H1 (cell line): ENCODE measurements at regions not wholly inside any gene's neighbourhood (a gene's known extent, or its start where the extent isn't known, plus 50 kb on each side); places are given as distances from the start of the nearest gene placed in this dataset.

Source experiments
- CTCF ChIA-PET: fragments of 300-600 bp; sonication (Branson Sonifier 250); formaldehyde crosslinking; loops from one replicate; lab custom pipeline; 2021; ENCODE audit not compliant: partially characterized antibody; lab: Charles Lee
- POLR2A ChIA-PET: fragments of 300-600 bp; sonication (Branson Sonifier 250); formaldehyde crosslinking; loops from one replicate; lab custom pipeline; 2021; ENCODE audit warnings: inconsistent platforms; ENCODE audit not compliant: partially characterized antibody; lab: Charles Lee
- DNase-seq, 2 experiments: peaks; one replicate each; pipeline versions ENCODE4 v3.0.0 to v3.0.0-alpha.2; 2010 to 2022; ENCODE audit warnings: low spot score in 2 of 2, low read depth in 1 of 2, mixed read lengths in 1 of 2
- FAIRE-seq: peaks from 2 replicates; lab custom pipeline; 2011; peaks lifted over from hg19 to GRCh38; lab: Jason Lieb, UNC
- H2AFZ ChIP-seq: 2 replicates; pipeline ENCODE4 v1.8.1; 2012; ENCODE audit warnings: low read length, inconsistent platforms
- H2AK5ac ChIP-seq: 2 replicates; pipeline ENCODE4 v1.6.1; 2013; ENCODE audit warnings: low read depth, low read length
- H2BK120ac ChIP-seq: replicated peaks from 2 replicates; pipeline ENCODE3; 2013; ENCODE audit warnings: low read depth, low read length, inconsistent platforms
- H2BK12ac ChIP-seq: 2 replicates; pipeline ENCODE4 v1.6.1; 2013; ENCODE audit warnings: low read depth, low read length
- H2BK15ac ChIP-seq: 2 replicates; pipeline ENCODE4 v1.6.1; 2013; ENCODE audit warnings: low read length
- H2BK20ac ChIP-seq: 2 replicates; pipeline ENCODE4 v1.6.1; 2013; ENCODE audit warnings: low read length
- H2BK5ac ChIP-seq: 2 replicates; pipeline ENCODE4 v1.6.1; 2013; ENCODE audit warnings: low read depth, low read length
- H3K14ac ChIP-seq: 2 replicates; pipeline ENCODE4 v1.6.1; 2013; ENCODE audit warnings: inconsistent platforms; ENCODE audit not compliant: insufficient read length
- H3K18ac ChIP-seq: 2 replicates; pipeline ENCODE4 v1.6.1; 2013; ENCODE audit warnings: low read length; ENCODE audit errors: extremely low read depth
- H3K23ac ChIP-seq: 2 replicates; pipeline ENCODE4 v1.6.1; 2013; ENCODE audit warnings: inconsistent platforms; ENCODE audit not compliant: insufficient read length
- H3K23me2 ChIP-seq: 2 replicates; pipeline ENCODE4 v1.6.1; 2013; ENCODE audit warnings: low read depth, low read length
- H3K27ac ChIP-seq: 2 replicates; pipeline ENCODE4 v1.6.1; 2011; ENCODE audit warnings: low read depth, low read length, inconsistent platforms
- H3K27me3 ChIP-seq, 4 experiments: replicated peaks in 1 of 4; 1 replicate in 1 of 4; 2 replicates in 3 of 4; pipeline versions ENCODE4 v1.6.1 to v1.8.1; 2011 to 2013; ENCODE audit warnings: low read length in 3 of 4, mild to moderate bottlenecking in 3 of 4, inconsistent platforms in 2 of 4, mixed read lengths in 2 of 4, moderate library complexity in 1 of 4; ENCODE audit not compliant: control insufficient read depth in 3 of 4, insufficient read depth in 3 of 4; ENCODE audit errors: extremely low read depth in 1 of 4
- H3K36me3 ChIP-seq, 4 experiments: 2 replicates each; pipeline versions ENCODE4 v1.6.1 to v1.8.1; 2011 to 2013; ENCODE audit warnings: mild to moderate bottlenecking in 4 of 4, low read length in 3 of 4, moderate library complexity in 2 of 4, control low read depth in 1 of 4, inconsistent platforms in 1 of 4; ENCODE audit not compliant: insufficient read depth in 4 of 4, control insufficient read depth in 2 of 4
- H3K4ac ChIP-seq: replicated peaks from 2 replicates; pipeline ENCODE3; 2013; ENCODE audit warnings: low read length, low read depth, mixed read lengths, inconsistent platforms; ENCODE audit not compliant: insufficient read length
- H3K4me1 ChIP-seq, 4 experiments: replicated peaks in 1 of 4; 1 replicate in 1 of 4; 2 replicates in 3 of 4; pipeline versions ENCODE4 v1.6.1 to v1.8.1; 2011 to 2013; ENCODE audit warnings: low read length in 3 of 4, inconsistent platforms in 2 of 4, mixed read lengths in 1 of 4; ENCODE audit not compliant: insufficient read depth in 4 of 4, control insufficient read depth in 3 of 4
- H3K4me2 ChIP-seq, 2 experiments: 2 replicates each; pipeline versions ENCODE4 v1.6.1 to v1.8.1; 2011 to 2013; ENCODE audit warnings: low read depth in 2 of 2, low read length in 2 of 2, control low read depth in 1 of 2, inconsistent platforms in 1 of 2, mild to moderate bottlenecking in 1 of 2; ENCODE audit not compliant: insufficient read depth in 1 of 2
- H3K4me3 ChIP-seq, 4 experiments: fragments of 200-600, 300-600 bp in 1 of 4; sonication (generic), shearing (Covaris generic), sonication (Bioruptor Twin) in 1 of 4; 2 replicates each; pipeline versions ENCODE4 v1.5.1 to v1.8.1; 2011 to 2016; ENCODE audit warnings: low read length in 4 of 4, low read depth in 3 of 4, control low read depth in 2 of 4, inconsistent platforms in 2 of 4, mild to moderate bottlenecking in 2 of 4, mixed read lengths in 1 of 4, moderate library complexity in 1 of 4; ENCODE audit not compliant: insufficient read depth in 2 of 4; ENCODE audit errors: extremely low read depth in 1 of 4
- H3K56ac ChIP-seq: replicated peaks from 2 replicates; pipeline ENCODE3; 2013; ENCODE audit warnings: low read depth, mild to moderate bottlenecking, mixed read lengths, low read length, inconsistent platforms; ENCODE audit not compliant: insufficient read length
- H3K79me1 ChIP-seq: 2 replicates; pipeline ENCODE4 v1.6.1; 2013; ENCODE audit warnings: low read depth, low read length, control low read depth
- H3K79me2 ChIP-seq, 2 experiments: 2 replicates each; pipeline versions ENCODE4 v1.6.1 to v1.8.1; 2012 to 2013; ENCODE audit warnings: low read length in 2 of 2, mild to moderate bottlenecking in 2 of 2, inconsistent platforms in 1 of 2; ENCODE audit not compliant: insufficient read depth in 2 of 2, control insufficient read depth in 1 of 2
- H3K9ac ChIP-seq, 4 experiments: replicated peaks in 1 of 4; 1 replicate in 1 of 4; 2 replicates in 3 of 4; pipeline versions ENCODE4 v1.6.1 to v1.8.1; 2011 to 2013; ENCODE audit warnings: low read depth in 3 of 4, low read length in 3 of 4, control low read depth in 2 of 4, mild to moderate bottlenecking in 2 of 4, moderate library complexity in 2 of 4, inconsistent platforms in 1 of 4; ENCODE audit errors: extremely low read depth in 1 of 4
- H3K9me3 ChIP-seq, 2 experiments: 2 replicates each; pipeline versions ENCODE4 v1.6.1 to v1.8.1; 2012 to 2013; ENCODE audit warnings: mild to moderate bottlenecking in 2 of 2, moderate library complexity in 2 of 2, control low read depth in 1 of 2, inconsistent platforms in 1 of 2, low read depth in 1 of 2, low read length in 1 of 2, mixed read lengths in 1 of 2; ENCODE audit not compliant: insufficient read depth in 2 of 2
- H4K20me1 ChIP-seq, 2 experiments: replicated peaks in 1 of 2; 2 replicates each; pipeline versions ENCODE3 to v1.8.1; 2011 to 2013; ENCODE audit warnings: inconsistent platforms in 2 of 2, low read length in 2 of 2, mild to moderate bottlenecking in 1 of 2; ENCODE audit not compliant: insufficient read depth in 2 of 2, control insufficient read depth in 1 of 2
- H4K5ac ChIP-seq: 2 replicates; pipeline ENCODE4 v1.6.1; 2013; ENCODE audit warnings: low read length, low read depth, mixed read lengths, inconsistent platforms; ENCODE audit not compliant: insufficient read length
- H4K8ac ChIP-seq: 2 replicates; pipeline ENCODE4 v1.8.0; 2013; ENCODE audit warnings: mild to moderate bottlenecking, moderate library complexity, low read length, inconsistent platforms; ENCODE audit not compliant: insufficient read depth; ENCODE audit errors: extremely low read depth
- H4K91ac ChIP-seq: replicated peaks from 2 replicates; pipeline ENCODE3; 2013; ENCODE audit warnings: low read length, mixed read lengths, inconsistent platforms; ENCODE audit not compliant: insufficient read length
- ASH2L ChIP-seq: fragments of 200-600, 300-600 bp; sonication (generic); IDR thresholded peaks from one replicate; pipeline ENCODE4 v1.7.1; 2017; ENCODE audit warnings: low read length
- BRCA1 ChIP-seq: IDR thresholded peaks from 2 replicates; pipeline ENCODE4 v1.6.1; 2012; ENCODE audit warnings: low read depth, low read length, improper control_type of control experiment
- CBX8 ChIP-seq: fragments of 300-800, 300-1000 bp; sonication (generic); IDR thresholded peaks from 2 replicates; pipeline ENCODE4 v1.7.1; 2016; ENCODE audit warnings: low read depth, low read length, borderline replicate concordance
- EP300 ChIP-seq, 2 experiments: IDR thresholded peaks; 1 replicate in 1 of 2; 2 replicates in 1 of 2; pipeline ENCODE4 v1.6.1; 2011 to 2012; ENCODE audit warnings: low read depth in 2 of 2, low read length in 2 of 2, mild to moderate bottlenecking in 2 of 2, borderline replicate concordance in 1 of 2, inconsistent platforms in 1 of 2, moderate library complexity in 1 of 2
- GABPA ChIP-seq: IDR thresholded peaks from 2 replicates; pipeline ENCODE4 v1.6.1; 2011; ENCODE audit warnings: mild to moderate bottlenecking, low read length, moderate library complexity, borderline replicate concordance; ENCODE audit not compliant: insufficient read depth
- GTF2F1 ChIP-seq: IDR thresholded peaks from 2 replicates; pipeline ENCODE4 v1.6.1; 2012; ENCODE audit warnings: low read depth, low read length, improper control_type of control experiment, borderline replicate concordance
- SIN3A ChIP-seq, 2 experiments: IDR thresholded peaks in 1 of 2; conservative IDR thresholded peaks in 1 of 2; 2 replicates each; pipeline ENCODE4 v1.6.1; 2011 to 2012; ENCODE audit warnings: low read length in 2 of 2, improper control_type of control experiment in 1 of 2, low read depth in 1 of 2, mild to moderate bottlenecking in 1 of 2
- SP4 ChIP-seq: IDR thresholded peaks from 2 replicates; pipeline ENCODE4 v1.6.1; 2012; ENCODE audit warnings: low read length, inconsistent platforms
- TAF1 ChIP-seq: IDR thresholded peaks from 2 replicates; pipeline ENCODE4 v1.6.1; 2011; ENCODE audit warnings: mild to moderate bottlenecking, low read depth, low read length
- TCF12 ChIP-seq: IDR thresholded peaks from 2 replicates; pipeline ENCODE4 v1.6.1; 2011; ENCODE audit warnings: low read depth, mild to moderate bottlenecking, low read length
- WGBS, 2 experiments: shearing (Covaris generic) in 1 of 2; methylation state at CpG; one replicate each; pipeline versions ENCODE4 v1.1.6 to v1.1.7; 2013 to 2015; ENCODE audit warnings: low lambda C conversion rate in 2 of 2, mixed read lengths in 2 of 2, inconsistent platforms in 1 of 2, low coverage in 1 of 2, missing lambda C conversion rate in 1 of 2; ENCODE audit not compliant: insufficient replicate concordance in 2 of 2, insufficient coverage in 1 of 2, insufficient read length in 1 of 2; ENCODE audit errors: extremely low coverage in 1 of 2, missing lambda C conversion rate in 1 of 2; 5-methylcytosine and 5-hydroxymethylcytosine counted together
- TF ChIP-seq, protein P1 (sequence below): IDR thresholded peaks from 2 replicates; pipeline ENCODE4 v1.6.1; 2011; ENCODE audit warnings: low read length, improper control_type of control experiment

DNA sequence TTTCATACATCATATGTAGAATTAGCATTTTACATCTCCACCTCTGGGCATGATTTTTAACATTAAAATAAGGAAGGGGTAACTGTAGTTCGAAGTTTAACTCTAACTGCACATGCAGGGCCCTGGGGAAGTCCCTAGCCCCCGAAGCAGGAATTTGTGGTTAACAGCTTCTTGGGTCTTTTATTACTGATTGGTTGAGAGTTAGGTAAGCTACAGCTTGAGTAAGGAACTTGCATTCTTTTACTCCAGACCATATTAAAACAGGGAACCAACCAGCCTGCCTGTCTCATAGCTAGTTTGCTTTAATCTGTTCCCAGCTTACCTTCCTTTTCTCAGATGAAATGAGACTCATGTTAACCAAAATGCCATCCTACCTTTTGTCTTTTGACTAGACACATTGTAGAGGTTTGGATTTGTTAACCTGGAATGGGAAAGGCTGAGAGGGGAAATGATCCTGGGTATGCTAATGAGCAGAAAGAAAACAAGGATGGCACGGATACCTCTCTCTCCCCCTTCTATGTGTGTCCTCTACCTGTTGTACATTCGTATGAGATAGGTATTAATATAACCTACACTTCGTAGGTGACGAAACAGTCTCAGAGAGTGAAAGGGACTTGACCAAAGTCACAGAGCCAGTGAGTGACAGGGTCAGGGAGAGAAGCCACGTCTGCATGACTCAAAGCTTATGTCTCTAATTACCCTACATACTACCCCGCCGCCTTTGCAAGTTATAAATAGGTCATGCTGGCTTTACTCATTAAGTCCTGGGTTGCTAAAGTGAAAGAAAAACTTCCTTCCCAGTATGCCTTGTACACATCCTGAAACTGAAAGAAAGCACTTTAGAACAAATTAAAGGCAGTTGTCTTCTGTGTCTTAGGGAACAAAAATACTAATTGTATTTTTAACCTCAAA is 119.5 kb upstream of the AFF2 start:
- no peak overlapping the region for H4K8ac ChIP-seq
- H3K23me2 ChIP-seq, result no peaks in the 10 kb centered on the region
- no peak overlapping the region for H2BK15ac ChIP-seq
- no peak overlapping the region for H2AFZ ChIP-seq
- H3K23ac ChIP-seq, result no peak overlapping the region
- H3K9ac ChIP-seq, result no peak overlapping the region
- no peak overlapping the region for H4K5ac ChIP-seq
- 87% methylated on average over 6 of the region's 9 CpGs; no CpG with 5 or more reads in 1 of the 2 experiments for WGBS, 2 experiments
- H3K27ac ChIP-seq, result no peak overlapping the region
- H3K56ac ChIP-seq, result no peak overlapping the region
- H3K79me2 ChIP-seq, result no peaks in the 10 kb centered on the region
- H3K36me3 ChIP-seq, result no peaks in the 10 kb centered on the region
- H4K91ac ChIP-seq, result no peak overlapping the region
- no peaks in the 10 kb centered on the region for H4K20me1 ChIP-seq
- ChIA-PET POLR2A (interaction anchor here (0.7 kb wide), 1 partner anchor 197 kb away, joined by 3 read pairs; no protein-coding TSS in a partner anchor), CTCF (interaction anchor here (0.7 to 1.3 kb wide), 2 partner anchors 37 to 231 kb away, joined by 3 to 4 read pairs; no protein-coding TSS in a partner anchor)
- no peak overlapping the region for H3K14ac ChIP-seq
- H3K4me2 ChIP-seq, result no peak overlapping the region
- H3K79me1 ChIP-seq, result no peaks in the 10 kb centered on the region
- H2BK20ac ChIP-seq, result no peak overlapping the region
- no peak for DNase-seq
- H2BK12ac ChIP-seq, result no peak overlapping the region
- H3K9me3 ChIP-seq, result no peaks in the 10 kb centered on the region
- peaks cover 0 to 3% (median 1%) of the 10 kb centered on the region in 4 experiments; a peak in 2 of 7 replicates for H3K4me1 ChIP-seq
- no peak overlapping the region for H2BK120ac ChIP-seq
- no peak overlapping the region for H2BK5ac ChIP-seq
- H3K4ac ChIP-seq, result no peak overlapping the region
- no peak for FAIRE-seq
- no peak overlapping the region for H3K18ac ChIP-seq
- H3K4me3 ChIP-seq, result no peak overlapping the region
- no peak overlapping the region for H2AK5ac ChIP-seq
- no peaks in the 10 kb centered on the region for H3K27me3 ChIP-seq
- TF ChIP-seq SIN3A (conservative IDR thresholded peaks at IDR 0.05 in 1 of 2, IDR thresholded peaks at IDR 0.05 in 1 of 2; ENCODE audit: low read depth in 1 of 2, low read length in 2 of 2) (no peak), SP4 (no peak), CBX8 (no peak), TAF1 (no peak), EP300 (IDR thresholded peaks at IDR 0.05; ENCODE audit: borderline replicate concordance in 1 of 2, low read depth in 2 of 2, low read length in 2 of 2) (no peak), BRCA1 (no peak), ASH2L (no peak), TCF12 (no peak), GABPA (no peak), GTF2F1 (no peak)
- TF ChIP-seq, protein P1, sequence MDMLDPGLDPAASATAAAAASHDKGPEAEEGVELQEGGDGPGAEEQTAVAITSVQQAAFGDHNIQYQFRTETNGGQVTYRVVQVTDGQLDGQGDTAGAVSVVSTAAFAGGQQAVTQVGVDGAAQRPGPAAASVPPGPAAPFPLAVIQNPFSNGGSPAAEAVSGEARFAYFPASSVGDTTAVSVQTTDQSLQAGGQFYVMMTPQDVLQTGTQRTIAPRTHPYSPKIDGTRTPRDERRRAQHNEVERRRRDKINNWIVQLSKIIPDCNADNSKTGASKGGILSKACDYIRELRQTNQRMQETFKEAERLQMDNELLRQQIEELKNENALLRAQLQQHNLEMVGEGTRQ, result no peak
